HepG2 (cell line): ENCODE measurements at regions not wholly inside any gene's neighbourhood (a gene's known extent, or its start where the extent isn't known, plus 50 kb on each side); places are given as distances from the start of the nearest gene placed in this dataset.
A peak's percentile ranks its signal among the peaks of the same experiment; 100 is the strongest.
"Not testable (repeated sequence)": the region's sequence is repeated elsewhere in the genome, so short reads cannot be mapped to it uniquely, and the experiment has no call there.

Experiments used
- FOXC1 ChIP-seq: sonication (generic); formaldehyde crosslinking; IDR thresholded peaks from 2 replicates; pipeline ENCODE4 v1.8.0; 2022; ENCODE audit warnings: mild to moderate bottlenecking, missing genetic modification reagents, borderline replicate concordance
- NCOA1 ChIP-seq: sonication (generic); formaldehyde crosslinking; IDR thresholded peaks from 2 replicates; pipeline ENCODE4 v1.9.0; 2021; ENCODE audit warnings: missing genetic modification reagents
- NONO ChIP-seq, 2 experiments: fragments of 450-650 bp in 1 of 2; sonication (generic) in 1 of 2; formaldehyde crosslinking in 1 of 2; IDR thresholded peaks in 1 of 2; conservative IDR thresholded peaks in 1 of 2; 2 replicates each; pipeline versions ENCODE4 v1.6.1 to v1.8.0; 2017 to 2022; ENCODE audit warnings: mild to moderate bottlenecking in 1 of 2, missing genetic modification reagents in 1 of 2, moderate library complexity in 1 of 2
- SKI ChIP-seq: fragments of 450-650 bp; IDR thresholded peaks from one replicate; pipeline ENCODE4 v1.6.1; 2018; ENCODE audit warnings: mild to moderate bottlenecking; ENCODE audit not compliant: partially characterized antibody
- TARDBP ChIP-seq: sonication (generic); formaldehyde crosslinking; IDR thresholded peaks from 2 replicates; pipeline ENCODE4 v1.8.0; 2022; ENCODE audit warnings: mild to moderate bottlenecking, missing genetic modification reagents
- ZMYM4 ChIP-seq: sonication (generic); formaldehyde crosslinking; IDR thresholded peaks from 2 replicates; pipeline ENCODE4 v1.8.1; 2023; ENCODE audit warnings: mild to moderate bottlenecking, missing genetic modification reagents
- ZNF136 ChIP-seq: sonication (generic); formaldehyde crosslinking; IDR thresholded peaks from 2 replicates; pipeline ENCODE4 v1.8.1; 2022; ENCODE audit warnings: low read depth, mild to moderate bottlenecking, moderate library complexity, missing genetic modification reagents
- ZNF878 ChIP-seq: sonication (generic); formaldehyde crosslinking; IDR thresholded peaks from 2 replicates; pipeline ENCODE4 v1.8.1; 2023; ENCODE audit warnings: mild to moderate bottlenecking, missing genetic modification reagents, moderate library complexity
- ZNF879 ChIP-seq: sonication (generic); formaldehyde crosslinking; IDR thresholded peaks from 2 replicates; pipeline ENCODE4 v1.8.1; 2023; ENCODE audit warnings: missing genetic modification reagents
- TF ChIP-seq, protein P1 (sequence below): sonication (generic); formaldehyde crosslinking; IDR thresholded peaks from 2 replicates; pipeline ENCODE4 v1.8.1; 2023; ENCODE audit warnings: mild to moderate bottlenecking, moderate library complexity, missing genetic modification reagents
- TF ChIP-seq, protein P2 (sequence below): sonication (generic); formaldehyde crosslinking; IDR thresholded peaks from 2 replicates; pipeline ENCODE4 v1.4.0; 2020; ENCODE audit warnings: missing genetic modification reagents
- TF ChIP-seq, protein P3 (sequence below): sonication (generic); formaldehyde crosslinking; IDR thresholded peaks from 2 replicates; pipeline ENCODE4 v1.8.0; 2022; ENCODE audit warnings: mild to moderate bottlenecking, missing genetic modification reagents; ENCODE audit not compliant: insufficient replicate concordance
- TF ChIP-seq, protein P4 (sequence below): sonication (generic); formaldehyde crosslinking; IDR thresholded peaks from 2 replicates; pipeline ENCODE4 v1.4.0; 2020; ENCODE audit warnings: mild to moderate bottlenecking, missing genetic modification reagents
- TF ChIP-seq, protein P5 (sequence below), 2 experiments: sonication (generic) in 1 of 2; formaldehyde crosslinking in 1 of 2; IDR thresholded peaks; 2 replicates each; pipeline versions ENCODE4 v1.6.1 to v1.9.0; 2014 to 2022; ENCODE audit warnings: antibody characterized with exemption in 1 of 2, borderline replicate concordance in 1 of 2, inconsistent platforms in 1 of 2, low read depth in 1 of 2, missing genetic modification reagents in 1 of 2

DNA sequence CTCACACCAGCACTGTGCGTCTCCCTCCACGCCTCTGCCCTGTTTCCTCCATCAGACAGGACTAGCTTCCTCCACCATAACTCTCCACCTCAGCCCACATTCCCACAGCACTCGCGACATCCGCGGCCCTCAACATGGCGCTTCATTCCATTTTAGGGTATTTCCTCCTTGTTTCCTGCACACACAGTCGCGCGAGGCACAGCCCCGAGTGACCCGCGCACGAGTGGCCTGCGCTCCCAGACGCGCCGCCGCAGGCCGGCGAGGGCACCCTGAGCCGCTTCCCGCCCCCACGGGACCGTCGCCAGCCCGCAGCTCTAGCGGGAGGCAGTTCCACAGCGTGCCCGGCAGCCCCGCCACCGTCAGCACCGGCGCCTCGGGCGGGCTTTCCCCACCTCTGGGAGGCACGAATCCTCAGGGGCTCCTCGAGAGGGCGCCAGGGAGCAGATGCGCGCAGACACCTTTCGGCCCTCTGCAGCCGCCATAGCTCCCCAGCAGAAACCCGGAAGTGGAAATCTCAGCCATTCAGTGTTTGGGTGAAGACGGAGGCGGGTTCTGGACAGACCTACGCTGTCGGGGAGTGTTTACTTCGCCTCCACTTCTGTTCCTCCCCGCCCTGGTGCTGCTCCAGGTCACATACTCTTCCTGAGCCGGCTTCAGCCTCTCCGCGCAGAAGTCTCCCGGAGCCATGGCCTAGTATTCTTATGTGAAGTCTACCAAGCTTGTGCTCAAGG is 136.6 kb downstream of the FOXD4L6 start (continued):
- peak; percentile 55; the same call in 1 of the 2 replicates for TF ChIP-seq ZNF136
- not testable (repeated sequence) for TF ChIP-seq NONO (IDR thresholded peaks at IDR 0.05)
- peak; percentile 97 for TF ChIP-seq NONO (CRISPR knock-in tag; conservative IDR thresholded peaks at IDR 0.05)
- TF ChIP-seq, protein P1, sequence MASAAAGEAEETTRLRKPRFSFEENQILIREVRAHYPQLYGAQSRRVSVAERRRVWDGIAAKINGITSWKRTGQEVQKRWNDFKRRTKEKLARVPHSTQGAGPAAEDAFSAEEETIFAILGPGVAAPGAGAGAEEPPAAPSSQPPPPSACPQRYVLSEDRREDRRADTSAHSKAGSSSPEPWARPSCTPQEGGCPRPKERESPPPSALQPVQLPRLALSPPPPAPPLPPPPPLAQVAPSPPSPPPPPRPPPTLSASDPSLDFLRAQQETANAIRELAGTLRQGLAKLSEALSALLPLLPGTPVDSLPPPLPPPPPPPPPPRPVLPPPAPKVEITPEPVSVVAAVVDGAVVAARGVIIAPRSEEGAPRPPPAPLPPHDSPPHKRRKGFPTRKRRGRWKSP = 0 out of 2 replicates have a peak, but pooled peaks have one; percentile 59
- TF ChIP-seq SKI = peak; percentile 20
- TF ChIP-seq, protein P2, sequence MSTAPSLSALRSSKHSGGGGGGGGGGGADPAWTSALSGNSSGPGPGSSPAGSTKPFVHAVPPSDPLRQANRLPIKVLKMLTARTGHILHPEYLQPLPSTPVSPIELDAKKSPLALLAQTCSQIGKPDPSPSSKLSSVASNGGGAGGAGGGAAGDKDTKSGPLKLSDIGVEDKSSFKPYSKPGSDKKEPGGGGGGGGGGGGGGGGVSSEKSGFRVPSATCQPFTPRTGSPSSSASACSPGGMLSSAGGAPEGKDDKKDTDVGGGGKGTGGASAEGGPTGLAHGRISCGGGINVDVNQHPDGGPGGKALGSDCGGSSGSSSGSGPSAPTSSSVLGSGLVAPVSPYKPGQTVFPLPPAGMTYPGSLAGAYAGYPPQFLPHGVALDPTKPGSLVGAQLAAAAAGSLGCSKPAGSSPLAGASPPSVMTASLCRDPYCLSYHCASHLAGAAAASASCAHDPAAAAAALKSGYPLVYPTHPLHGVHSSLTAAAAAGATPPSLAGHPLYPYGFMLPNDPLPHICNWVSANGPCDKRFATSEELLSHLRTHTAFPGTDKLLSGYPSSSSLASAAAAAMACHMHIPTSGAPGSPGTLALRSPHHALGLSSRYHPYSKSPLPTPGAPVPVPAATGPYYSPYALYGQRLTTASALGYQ (CRISPR knock-in tag) = peak; percentile 68; the same call in 1 of the 2 replicates
- TF ChIP-seq NCOA1 (CRISPR knock-in tag) = peak; percentile 84; the same call in 1 of the 2 replicates
- TF ChIP-seq ZNF878 = peak; percentile 20; the same call in 1 of the 2 replicates
- TF ChIP-seq ZNF879 = peak; percentile 38; the same call in 1 of the 2 replicates
- TF ChIP-seq, protein P3, sequence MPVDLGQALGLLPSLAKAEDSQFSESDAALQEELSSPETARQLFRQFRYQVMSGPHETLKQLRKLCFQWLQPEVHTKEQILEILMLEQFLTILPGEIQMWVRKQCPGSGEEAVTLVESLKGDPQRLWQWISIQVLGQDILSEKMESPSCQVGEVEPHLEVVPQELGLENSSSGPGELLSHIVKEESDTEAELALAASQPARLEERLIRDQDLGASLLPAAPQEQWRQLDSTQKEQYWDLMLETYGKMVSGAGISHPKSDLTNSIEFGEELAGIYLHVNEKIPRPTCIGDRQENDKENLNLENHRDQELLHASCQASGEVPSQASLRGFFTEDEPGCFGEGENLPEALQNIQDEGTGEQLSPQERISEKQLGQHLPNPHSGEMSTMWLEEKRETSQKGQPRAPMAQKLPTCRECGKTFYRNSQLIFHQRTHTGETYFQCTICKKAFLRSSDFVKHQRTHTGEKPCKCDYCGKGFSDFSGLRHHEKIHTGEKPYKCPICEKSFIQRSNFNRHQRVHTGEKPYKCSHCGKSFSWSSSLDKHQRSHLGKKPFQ (CRISPR knock-in tag) = peak; percentile 81
- TF ChIP-seq, protein P4, sequence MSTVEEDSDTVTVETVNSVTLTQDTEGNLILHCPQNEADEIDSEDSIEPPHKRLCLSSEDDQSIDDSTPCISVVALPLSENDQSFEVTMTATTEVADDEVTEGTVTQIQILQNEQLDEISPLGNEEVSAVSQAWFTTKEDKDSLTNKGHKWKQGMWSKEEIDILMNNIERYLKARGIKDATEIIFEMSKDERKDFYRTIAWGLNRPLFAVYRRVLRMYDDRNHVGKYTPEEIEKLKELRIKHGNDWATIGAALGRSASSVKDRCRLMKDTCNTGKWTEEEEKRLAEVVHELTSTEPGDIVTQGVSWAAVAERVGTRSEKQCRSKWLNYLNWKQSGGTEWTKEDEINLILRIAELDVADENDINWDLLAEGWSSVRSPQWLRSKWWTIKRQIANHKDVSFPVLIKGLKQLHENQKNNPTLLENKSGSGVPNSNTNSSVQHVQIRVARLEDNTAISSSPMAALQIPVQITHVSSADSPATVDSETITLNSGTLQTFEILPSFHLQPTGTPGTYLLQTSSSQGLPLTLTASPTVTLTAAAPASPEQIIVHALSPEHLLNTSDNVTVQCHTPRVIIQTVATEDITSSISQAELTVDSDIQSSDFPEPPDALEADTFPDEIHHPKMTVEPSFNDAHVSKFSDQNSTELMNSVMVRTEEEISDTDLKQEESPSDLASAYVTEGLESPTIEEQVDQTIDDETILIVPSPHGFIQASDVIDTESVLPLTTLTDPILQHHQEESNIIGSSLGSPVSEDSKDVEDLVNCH (CRISPR knock-in tag) = peak; percentile 91
- peak; percentile 99 for TF ChIP-seq ZMYM4 (CRISPR knock-in tag)
- TF ChIP-seq FOXC1 (CRISPR knock-in tag) = peak; percentile 64; the same call in 1 of the 2 replicates
- TF ChIP-seq TARDBP = peak; percentile 98
- TF ChIP-seq, protein P5, sequence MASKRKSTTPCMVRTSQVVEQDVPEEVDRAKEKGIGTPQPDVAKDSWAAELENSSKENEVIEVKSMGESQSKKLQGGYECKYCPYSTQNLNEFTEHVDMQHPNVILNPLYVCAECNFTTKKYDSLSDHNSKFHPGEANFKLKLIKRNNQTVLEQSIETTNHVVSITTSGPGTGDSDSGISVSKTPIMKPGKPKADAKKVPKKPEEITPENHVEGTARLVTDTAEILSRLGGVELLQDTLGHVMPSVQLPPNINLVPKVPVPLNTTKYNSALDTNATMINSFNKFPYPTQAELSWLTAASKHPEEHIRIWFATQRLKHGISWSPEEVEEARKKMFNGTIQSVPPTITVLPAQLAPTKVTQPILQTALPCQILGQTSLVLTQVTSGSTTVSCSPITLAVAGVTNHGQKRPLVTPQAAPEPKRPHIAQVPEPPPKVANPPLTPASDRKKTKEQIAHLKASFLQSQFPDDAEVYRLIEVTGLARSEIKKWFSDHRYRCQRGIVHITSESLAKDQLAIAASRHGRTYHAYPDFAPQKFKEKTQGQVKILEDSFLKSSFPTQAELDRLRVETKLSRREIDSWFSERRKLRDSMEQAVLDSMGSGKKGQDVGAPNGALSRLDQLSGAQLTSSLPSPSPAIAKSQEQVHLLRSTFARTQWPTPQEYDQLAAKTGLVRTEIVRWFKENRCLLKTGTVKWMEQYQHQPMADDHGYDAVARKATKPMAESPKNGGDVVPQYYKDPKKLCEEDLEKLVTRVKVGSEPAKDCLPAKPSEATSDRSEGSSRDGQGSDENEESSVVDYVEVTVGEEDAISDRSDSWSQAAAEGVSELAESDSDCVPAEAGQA (IDR thresholded peaks at IDR 0.05; ENCODE audit: low read depth) = peak; percentile 42; the same call in 1 of the 2 replicates
- TF ChIP-seq, protein P5 (CRISPR knock-in tag; IDR thresholded peaks at IDR 0.05; ENCODE audit: borderline replicate concordance) = peak; percentile 70; the same call in 1 of the 2 replicates
